HepG2 (cell line): ENCODE measurements at regions not wholly inside any gene's neighbourhood (a gene's known extent, or its start where the extent isn't known, plus 50 kb on each side); places are given as distances from the start of the nearest gene placed in this dataset.

ENCODE experiments used
- ELF3 ChIP-seq: IDR thresholded peaks from 2 replicates; pipeline ENCODE4 v1.6.1; 2016; ENCODE audit warnings: missing genetic modification reagents, missing compliant biosample characterization
- FOXJ3 ChIP-seq: sonication (generic); formaldehyde crosslinking; IDR thresholded peaks from 2 replicates; pipeline ENCODE4 v1.4.0; 2020; ENCODE audit warnings: missing genetic modification reagents, mild to moderate bottlenecking, borderline replicate concordance
- ISL2 ChIP-seq: sonication (generic); formaldehyde crosslinking; IDR thresholded peaks from 2 replicates; pipeline ENCODE4 v1.5.0; 2020; ENCODE audit warnings: missing genetic modification reagents
- MIXL1 ChIP-seq: IDR thresholded peaks from 2 replicates; pipeline ENCODE4 v1.6.1; 2016
- NFYC ChIP-seq: IDR thresholded peaks from 2 replicates; pipeline ENCODE4 v1.6.1; 2016; ENCODE audit warnings: missing genetic modification reagents, missing compliant biosample characterization
- NR2F1 ChIP-seq, 2 experiments: fragments of 450-650 bp in 1 of 2; formaldehyde crosslinking in 1 of 2; IDR thresholded peaks; 2 replicates each; pipeline versions ENCODE4 v1.5.0 to v1.6.1; 2016 to 2020; ENCODE audit warnings: mild to moderate bottlenecking in 1 of 2, missing compliant biosample characterization in 1 of 2, missing genetic modification reagents in 1 of 2, moderate library complexity in 1 of 2
- PHB2 ChIP-seq: fragments of 450-650 bp; IDR thresholded peaks from 2 replicates; pipeline ENCODE4 v1.6.1; 2018; ENCODE audit not compliant: partially characterized antibody
- ZBTB1 ChIP-seq: sonication (generic); formaldehyde crosslinking; IDR thresholded peaks from 2 replicates; pipeline ENCODE4 v1.4.0; 2020; ENCODE audit warnings: missing genetic modification reagents, borderline replicate concordance
- ZGPAT ChIP-seq: IDR thresholded peaks from 2 replicates; pipeline ENCODE4 v1.6.1; 2016; ENCODE audit warnings: mild to moderate bottlenecking
- TF ChIP-seq, protein P1 (sequence below): sonication (generic); formaldehyde crosslinking; IDR thresholded peaks from 2 replicates; pipeline ENCODE4 v1.9.0; 2021; ENCODE audit warnings: mild to moderate bottlenecking, missing genetic modification reagents
- TF ChIP-seq, protein P2 (sequence below), 2 experiments: fragments of 450-650 bp in 1 of 2; sonication (generic) in 1 of 2; formaldehyde crosslinking; IDR thresholded peaks; 2 replicates each; pipeline versions ENCODE4 v1.5.0 to v1.8.0; 2020 to 2022; ENCODE audit warnings: mild to moderate bottlenecking in 1 of 2, missing genetic modification reagents in 1 of 2
- TF ChIP-seq, protein P3 (sequence below): IDR thresholded peaks from 2 replicates; pipeline ENCODE4 v1.6.1; 2016; ENCODE audit warnings: low read depth, missing genetic modification reagents, missing compliant biosample characterization

DNA sequence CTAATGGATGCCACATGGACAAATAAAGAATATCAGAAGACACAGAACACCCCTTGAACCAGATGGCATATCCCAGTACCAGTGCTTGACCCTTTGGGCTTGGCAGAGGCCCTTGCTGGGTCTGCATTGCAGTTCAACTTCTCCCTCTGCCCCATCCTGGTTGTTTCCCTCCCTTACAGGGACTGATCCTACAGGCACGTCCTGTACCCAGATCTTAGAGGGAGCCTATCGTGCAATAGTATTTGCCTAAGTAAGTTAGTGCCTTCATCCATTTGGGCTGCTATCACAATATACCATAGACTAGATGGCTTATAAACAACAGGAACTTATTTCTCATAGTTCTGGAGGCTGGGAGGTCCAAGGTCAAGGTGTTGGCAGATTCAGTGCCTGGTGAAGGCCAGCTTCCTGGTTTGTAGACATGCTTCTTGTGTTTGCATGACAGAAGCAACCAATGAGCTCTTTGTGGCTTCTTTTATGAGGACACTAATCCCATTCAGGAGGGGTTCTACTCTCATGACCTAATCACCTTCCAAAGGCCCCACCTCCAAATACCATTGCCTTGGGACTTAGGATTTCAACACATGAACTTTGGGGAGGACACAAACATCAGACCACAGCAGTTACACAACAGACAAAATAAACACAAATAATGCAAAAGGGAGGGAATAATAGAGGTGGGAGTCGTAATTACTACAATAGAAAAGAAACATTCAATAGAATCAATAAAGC lies 146.5 kb upstream of the MSX1 start (continued):
- TF ChIP-seq, protein P1, sequence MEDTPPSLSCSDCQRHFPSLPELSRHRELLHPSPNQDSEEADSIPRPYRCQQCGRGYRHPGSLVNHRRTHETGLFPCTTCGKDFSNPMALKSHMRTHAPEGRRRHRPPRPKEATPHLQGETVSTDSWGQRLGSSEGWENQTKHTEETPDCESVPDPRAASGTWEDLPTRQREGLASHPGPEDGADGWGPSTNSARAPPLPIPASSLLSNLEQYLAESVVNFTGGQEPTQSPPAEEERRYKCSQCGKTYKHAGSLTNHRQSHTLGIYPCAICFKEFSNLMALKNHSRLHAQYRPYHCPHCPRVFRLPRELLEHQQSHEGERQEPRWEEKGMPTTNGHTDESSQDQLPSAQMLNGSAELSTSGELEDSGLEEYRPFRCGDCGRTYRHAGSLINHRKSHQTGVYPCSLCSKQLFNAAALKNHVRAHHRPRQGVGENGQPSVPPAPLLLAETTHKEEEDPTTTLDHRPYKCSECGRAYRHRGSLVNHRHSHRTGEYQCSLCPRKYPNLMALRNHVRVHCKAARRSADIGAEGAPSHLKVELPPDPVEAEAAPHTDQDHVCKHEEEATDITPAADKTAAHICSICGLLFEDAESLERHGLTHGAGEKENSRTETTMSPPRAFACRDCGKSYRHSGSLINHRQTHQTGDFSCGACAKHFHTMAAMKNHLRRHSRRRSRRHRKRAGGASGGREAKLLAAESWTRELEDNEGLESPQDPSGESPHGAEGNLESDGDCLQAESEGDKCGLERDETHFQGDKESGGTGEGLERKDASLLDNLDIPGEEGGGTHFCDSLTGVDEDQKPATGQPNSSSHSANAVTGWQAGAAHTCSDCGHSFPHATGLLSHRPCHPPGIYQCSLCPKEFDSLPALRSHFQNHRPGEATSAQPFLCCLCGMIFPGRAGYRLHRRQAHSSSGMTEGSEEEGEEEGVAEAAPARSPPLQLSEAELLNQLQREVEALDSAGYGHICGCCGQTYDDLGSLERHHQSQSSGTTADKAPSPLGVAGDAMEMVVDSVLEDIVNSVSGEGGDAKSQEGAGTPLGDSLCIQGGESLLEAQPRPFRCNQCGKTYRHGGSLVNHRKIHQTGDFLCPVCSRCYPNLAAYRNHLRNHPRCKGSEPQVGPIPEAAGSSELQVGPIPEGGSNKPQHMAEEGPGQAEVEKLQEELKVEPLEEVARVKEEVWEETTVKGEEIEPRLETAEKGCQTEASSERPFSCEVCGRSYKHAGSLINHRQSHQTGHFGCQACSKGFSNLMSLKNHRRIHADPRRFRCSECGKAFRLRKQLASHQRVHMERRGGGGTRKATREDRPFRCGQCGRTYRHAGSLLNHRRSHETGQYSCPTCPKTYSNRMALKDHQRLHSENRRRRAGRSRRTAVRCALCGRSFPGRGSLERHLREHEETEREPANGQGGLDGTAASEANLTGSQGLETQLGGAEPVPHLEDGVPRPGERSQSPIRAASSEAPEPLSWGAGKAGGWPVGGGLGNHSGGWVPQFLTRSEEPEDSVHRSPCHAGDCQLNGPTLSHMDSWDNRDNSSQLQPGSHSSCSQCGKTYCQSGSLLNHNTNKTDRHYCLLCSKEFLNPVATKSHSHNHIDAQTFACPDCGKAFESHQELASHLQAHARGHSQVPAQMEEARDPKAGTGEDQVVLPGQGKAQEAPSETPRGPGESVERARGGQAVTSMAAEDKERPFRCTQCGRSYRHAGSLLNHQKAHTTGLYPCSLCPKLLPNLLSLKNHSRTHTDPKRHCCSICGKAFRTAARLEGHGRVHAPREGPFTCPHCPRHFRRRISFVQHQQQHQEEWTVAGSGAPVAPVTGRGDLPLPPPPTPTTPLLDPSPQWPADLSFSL (CRISPR knock-in tag) = peak; percentile 22; the same call in 1 of the 2 replicates
- TF ChIP-seq ELF3 (CRISPR knock-in tag) (peak; percentile 42), MIXL1 (0 out of 2 replicates have a peak, but pooled peaks have one; percentile 72), ZGPAT (CRISPR knock-in tag) (peak; percentile 72; the same call in 1 of the 2 replicates), ZBTB1 (CRISPR knock-in tag) (no peak), ISL2 (CRISPR knock-in tag) (peak; percentile 46; the same call in 1 of the 2 replicates), NR2F1 (CRISPR knock-in tag; IDR thresholded peaks at IDR 0.05) (peak; percentile 47 to 81; a peak in 3 of 4 replicates), NFYC (peak; percentile 67), FOXJ3 (CRISPR knock-in tag) (peak; percentile 85; the same call in 1 of the 2 replicates), PHB2 (no peak)
- TF ChIP-seq, protein P2, sequence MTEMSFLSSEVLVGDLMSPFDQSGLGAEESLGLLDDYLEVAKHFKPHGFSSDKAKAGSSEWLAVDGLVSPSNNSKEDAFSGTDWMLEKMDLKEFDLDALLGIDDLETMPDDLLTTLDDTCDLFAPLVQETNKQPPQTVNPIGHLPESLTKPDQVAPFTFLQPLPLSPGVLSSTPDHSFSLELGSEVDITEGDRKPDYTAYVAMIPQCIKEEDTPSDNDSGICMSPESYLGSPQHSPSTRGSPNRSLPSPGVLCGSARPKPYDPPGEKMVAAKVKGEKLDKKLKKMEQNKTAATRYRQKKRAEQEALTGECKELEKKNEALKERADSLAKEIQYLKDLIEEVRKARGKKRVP (CRISPR knock-in tag; IDR thresholded peaks at IDR 0.05) = 0 out of 4 replicates have a peak, but pooled peaks of 1 of the 2 experiments have one; percentile 3
- TF ChIP-seq, protein P3, sequence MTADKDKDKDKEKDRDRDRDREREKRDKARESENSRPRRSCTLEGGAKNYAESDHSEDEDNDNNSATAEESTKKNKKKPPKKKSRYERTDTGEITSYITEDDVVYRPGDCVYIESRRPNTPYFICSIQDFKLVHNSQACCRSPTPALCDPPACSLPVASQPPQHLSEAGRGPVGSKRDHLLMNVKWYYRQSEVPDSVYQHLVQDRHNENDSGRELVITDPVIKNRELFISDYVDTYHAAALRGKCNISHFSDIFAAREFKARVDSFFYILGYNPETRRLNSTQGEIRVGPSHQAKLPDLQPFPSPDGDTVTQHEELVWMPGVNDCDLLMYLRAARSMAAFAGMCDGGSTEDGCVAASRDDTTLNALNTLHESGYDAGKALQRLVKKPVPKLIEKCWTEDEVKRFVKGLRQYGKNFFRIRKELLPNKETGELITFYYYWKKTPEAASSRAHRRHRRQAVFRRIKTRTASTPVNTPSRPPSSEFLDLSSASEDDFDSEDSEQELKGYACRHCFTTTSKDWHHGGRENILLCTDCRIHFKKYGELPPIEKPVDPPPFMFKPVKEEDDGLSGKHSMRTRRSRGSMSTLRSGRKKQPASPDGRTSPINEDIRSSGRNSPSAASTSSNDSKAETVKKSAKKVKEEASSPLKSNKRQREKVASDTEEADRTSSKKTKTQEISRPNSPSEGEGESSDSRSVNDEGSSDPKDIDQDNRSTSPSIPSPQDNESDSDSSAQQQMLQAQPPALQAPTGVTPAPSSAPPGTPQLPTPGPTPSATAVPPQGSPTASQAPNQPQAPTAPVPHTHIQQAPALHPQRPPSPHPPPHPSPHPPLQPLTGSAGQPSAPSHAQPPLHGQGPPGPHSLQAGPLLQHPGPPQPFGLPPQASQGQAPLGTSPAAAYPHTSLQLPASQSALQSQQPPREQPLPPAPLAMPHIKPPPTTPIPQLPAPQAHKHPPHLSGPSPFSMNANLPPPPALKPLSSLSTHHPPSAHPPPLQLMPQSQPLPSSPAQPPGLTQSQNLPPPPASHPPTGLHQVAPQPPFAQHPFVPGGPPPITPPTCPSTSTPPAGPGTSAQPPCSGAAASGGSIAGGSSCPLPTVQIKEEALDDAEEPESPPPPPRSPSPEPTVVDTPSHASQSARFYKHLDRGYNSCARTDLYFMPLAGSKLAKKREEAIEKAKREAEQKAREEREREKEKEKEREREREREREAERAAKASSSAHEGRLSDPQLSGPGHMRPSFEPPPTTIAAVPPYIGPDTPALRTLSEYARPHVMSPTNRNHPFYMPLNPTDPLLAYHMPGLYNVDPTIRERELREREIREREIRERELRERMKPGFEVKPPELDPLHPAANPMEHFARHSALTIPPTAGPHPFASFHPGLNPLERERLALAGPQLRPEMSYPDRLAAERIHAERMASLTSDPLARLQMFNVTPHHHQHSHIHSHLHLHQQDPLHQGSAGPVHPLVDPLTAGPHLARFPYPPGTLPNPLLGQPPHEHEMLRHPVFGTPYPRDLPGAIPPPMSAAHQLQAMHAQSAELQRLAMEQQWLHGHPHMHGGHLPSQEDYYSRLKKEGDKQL (CRISPR knock-in tag) = no peak
